GM21381 (cell line): ENCODE measurements at regions not wholly inside any gene's neighbourhood (a gene's known extent, or its start where the extent isn't known, plus 50 kb on each side); places are given as distances from the start of the nearest gene placed in this dataset.

Experiments
- ATAC-seq: cut with Tn5 transposase; IDR thresholded peaks from one replicate; pipeline ENCODE4 v1.9.1; 2021; ENCODE audit warnings: mild to moderate bottlenecking, moderate library complexity; ENCODE audit not compliant: unreplicated experiment

DNA sequence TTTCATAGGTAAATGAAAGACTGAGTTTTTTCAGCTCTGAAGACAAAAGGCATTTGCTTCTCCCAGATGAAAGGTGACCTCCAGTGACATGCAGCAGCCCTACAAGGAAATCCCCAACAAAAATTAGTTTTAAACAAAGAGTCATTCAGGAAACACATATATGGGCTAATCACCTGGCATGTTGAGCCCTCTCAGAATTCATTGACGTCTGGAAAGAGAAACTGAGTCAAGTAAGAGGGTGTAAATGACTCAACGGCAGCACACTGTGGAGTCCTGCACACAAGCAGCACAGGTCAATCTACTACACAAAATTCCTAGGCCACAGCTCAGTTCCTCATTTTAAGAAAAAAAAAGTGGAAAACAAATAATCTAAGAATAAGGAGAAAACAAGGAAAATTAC lies 592.3 kb downstream of the EPHA7 start:
- ATAC-seq, result no peak

DNA sequence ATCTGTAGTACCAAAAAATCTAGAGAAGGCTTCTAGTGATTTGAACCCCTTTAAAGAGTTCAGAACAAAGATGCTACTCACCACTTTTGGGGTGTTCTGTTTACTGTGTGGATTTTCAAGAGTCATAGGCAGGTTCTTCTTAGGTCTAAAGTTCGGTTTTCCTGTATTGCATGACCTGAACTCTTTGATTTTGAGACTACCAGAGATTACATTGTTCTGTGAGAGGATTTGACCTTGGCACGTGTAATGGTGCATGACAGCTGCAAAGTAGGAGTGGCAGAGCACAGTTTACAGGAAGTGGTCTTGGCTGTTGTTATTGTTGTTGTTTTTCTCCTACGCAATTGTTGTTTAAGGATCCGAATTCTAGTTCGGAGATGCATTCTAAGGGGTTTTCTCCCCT lies 592.7 kb downstream of the EPHA7 start:
- ATAC-seq, result no peak

DNA sequence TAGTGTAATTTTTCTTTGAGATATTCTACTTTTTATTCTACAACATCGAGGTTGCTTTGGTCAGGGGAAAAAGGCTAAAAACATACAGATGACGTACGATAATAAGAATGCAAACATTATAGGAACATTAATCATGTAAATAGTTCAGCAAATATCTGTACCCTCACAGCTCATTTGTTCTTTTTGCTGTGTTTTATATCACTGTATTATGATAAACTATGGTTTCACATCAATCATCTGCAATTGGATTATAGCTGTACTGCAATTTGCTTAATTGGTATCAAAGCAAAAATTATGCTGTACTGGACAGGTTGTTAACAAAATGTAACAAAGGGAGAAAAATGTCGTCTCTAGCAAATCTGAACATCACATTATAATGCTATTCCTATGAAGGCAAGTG lies 597.1 kb downstream of the EPHA7 start:
- no peak for ATAC-seq

DNA sequence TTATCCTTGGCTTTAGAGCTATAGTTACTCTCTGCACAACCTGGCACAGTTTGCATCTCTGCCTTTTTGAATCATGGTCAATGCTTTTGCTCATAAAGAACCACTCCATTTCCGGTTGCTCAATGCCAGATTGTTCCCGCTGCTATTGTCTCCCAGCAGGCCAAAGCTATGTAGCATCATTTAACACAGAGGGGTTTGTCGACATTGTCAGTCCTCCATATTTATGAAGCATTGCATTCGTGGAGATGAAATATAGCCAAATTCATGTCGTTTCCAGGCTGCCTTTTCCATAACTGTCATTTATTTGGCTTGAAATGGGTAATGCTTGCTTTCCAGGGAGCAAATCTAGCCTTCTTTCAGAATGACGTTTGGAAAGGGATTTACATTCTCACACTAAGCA lies 598.8 kb downstream of the EPHA7 start:
- no peak for ATAC-seq

DNA sequence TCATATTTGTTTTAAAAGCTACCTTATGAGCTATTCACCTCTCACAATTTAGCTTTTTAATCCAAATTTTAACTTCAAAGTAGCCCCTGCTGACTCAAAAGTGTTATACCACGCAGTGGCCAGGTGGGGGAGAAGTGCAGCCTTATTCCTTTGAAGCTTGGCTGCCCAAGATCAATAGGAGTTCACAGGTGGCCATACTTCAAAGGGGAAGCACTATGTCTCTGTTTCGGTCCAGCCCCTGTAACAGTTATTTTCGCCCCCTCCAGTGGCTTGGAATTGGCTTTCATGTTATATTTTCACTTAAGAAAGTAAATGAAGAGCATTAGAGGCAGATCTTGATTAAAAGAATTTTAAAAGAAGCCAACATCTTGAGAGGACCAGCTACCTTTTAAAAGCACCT lies 608.4 kb downstream of the EPHA7 start:
- ATAC-seq, result no peak

DNA sequence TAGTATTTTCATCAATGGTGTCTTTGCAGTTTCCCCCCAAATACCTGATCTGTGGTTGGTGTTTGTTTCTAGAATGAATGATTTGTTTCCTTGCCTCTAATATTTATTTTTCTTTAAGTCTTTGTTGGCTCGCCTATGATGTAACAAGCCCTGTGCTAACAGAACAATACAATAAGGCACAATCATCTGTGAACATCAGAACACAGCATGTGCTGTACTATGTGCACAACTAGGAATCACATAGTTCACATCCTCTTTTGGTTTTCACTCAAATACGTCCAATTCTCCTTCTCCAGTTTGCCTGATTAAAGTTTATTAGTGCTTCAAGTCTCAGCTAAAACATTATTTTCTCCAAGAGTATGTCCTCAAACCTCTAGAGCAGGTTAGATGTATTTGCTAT lies 613.1 kb downstream of the EPHA7 start:
- no peak for ATAC-seq

DNA sequence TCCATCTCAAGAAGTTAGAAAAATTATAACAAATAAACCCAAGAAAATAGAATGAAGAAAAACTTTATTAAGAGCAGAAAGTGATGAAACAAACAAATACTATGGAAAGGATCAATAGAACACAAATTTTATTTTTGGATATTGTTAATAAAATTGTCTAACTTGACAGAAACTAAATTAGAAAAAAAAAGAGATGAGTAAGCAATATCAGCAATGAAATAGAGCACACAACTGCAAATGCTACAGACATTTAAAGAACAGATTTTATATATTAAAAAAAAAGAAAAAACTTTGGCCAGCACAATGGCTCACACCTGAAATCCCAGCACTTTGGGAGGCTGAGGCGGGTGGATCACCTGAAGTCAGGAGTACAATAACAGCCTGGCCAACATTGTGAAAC lies 628.0 kb downstream of the EPHA7 start:
- no peak for ATAC-seq

DNA sequence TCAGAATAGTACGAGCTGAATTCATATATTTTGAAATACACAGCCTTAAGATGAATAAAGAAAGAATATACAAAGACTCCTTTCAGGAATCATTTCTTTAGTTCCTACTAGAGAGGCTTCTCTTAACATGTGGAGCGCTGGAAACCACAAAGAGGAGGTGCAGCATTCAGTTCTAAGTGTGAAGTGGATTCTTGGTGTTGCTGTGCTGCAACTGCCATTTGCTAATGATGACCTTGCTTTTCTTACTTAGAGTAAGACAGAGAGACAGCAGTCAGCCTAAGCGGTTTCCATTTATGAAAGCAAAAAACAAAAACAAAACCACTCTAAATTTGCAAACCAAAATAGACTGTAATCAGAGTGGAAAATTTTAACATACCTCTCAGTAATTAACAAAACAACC lies 629.0 kb downstream of the EPHA7 start:
- no peak for ATAC-seq

DNA sequence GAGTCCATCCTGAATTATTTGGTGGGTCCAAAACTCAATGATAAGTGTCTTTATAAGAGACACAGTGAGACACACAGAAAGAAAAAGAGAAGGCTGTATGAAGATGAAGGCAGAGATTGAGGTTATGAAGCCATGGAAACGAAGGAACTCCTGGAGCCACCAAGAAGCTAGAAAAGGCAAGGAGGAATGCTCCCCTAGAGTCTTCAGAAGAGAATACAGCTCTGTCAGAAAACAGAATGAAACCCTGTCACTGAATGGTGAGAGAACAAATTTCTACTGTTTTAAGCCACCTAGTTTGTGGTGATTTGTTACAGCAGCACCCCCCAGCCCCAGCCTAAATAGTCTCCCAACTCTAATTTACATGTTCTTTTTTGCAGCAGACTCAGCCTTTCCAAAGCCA lies 635.1 kb downstream of the EPHA7 start:
- ATAC-seq, result no peak

DNA sequence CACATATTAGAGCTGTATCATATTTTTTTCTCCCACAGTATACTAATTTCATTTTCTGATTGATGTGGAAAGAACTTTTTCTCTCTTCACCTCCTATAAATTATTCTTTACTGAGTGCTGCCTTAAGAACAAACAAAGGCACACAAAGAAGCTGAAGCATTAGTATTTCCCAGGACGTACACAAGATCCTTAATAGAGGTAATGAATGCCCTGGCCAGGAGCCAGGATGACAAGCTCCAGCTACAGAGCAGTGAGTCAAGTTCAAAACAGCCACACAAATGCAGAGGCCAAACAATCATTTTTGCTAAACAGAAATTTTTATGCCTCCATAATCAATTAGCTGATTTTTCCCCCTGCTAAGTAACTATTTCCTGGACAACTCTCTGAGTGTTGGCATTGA lies 639.6 kb downstream of the EPHA7 start:
- no peak for ATAC-seq

DNA sequence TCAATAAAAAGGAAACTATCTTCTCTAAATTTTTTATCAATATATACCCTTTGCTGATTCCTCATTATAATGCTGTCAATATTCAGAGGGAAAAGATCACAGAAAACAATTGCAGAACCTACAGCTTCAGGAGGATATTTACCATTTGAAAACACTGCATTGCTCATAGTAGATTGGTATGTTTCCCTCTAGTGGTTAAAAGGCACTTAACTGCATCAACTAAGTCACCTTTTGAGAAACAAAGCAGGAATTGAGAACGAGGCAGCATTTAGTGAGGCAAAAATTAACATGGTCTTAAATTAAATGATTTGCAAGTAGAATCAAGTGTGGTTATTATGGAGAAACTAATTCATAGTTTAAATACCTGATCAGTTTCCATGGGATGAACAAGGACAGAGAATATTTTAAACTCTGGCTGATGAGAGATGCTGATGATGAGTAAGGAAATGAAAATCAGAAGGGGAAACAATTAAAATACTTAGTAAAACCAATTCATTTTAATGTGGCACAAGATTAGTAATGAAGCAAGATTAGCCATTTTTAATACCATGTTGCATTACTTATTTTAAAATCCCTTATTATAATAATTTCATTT lies 642.1 kb downstream of the EPHA7 start:
- no peak for ATAC-seq

DNA sequence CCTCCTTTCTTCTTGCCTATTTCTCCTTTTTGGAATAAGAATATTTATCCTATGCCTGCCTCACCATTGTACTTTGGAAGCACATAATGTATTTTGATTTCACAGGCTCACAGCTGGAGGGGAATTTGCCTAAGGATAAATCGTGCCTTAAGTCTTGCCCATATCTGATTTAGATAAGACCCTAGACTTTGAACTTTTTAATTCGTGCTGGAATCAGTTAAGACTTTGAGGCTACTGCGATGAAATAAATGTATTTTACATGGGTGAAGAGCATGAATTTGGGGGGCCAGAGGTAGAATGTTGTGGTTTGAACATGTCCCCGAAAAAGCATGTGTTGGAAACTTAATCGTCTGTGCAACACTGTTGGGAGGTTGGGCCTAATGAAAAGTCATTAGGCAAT lies 648.8 kb downstream of the EPHA7 start:
- ATAC-seq, result no peak

DNA sequence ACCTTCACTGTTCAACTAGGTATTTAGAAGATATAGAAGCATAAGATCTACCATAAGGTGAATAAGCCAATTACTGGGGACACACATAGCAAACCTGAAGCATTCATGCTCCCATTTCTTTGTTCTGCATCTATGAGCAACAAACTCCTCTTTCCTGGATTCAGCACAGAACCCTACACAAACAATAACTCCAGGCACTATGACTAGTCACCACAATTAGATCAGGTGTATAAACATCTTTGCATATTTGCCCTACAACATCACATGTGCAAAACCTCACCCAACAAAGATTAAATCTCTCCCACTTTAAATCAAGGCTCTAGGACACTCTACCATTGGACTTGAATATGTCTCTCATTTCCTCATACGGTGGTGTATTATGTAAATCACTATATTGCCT lies 652.3 kb downstream of the EPHA7 start:
- ATAC-seq, result no peak

DNA sequence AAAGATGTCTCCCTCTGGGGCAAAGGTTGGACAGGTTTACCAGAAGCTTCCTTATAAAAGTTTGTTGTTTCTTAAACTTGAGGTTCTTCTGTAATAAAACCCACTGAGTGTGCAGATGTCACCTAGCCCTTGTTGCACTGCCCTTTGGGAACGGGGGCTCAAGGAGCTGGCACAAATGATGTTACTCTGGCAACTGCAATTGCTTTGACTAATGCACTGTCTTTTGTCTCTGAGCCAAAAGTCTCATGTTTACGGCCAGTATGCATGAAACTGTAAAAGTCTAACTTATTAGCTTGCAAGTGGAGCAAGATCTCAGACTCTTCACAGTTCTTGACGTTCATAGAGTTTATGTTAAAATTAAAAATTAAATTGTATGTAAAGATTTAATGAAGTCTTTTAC lies 655.7 kb downstream of the EPHA7 start:
- ATAC-seq, result no peak

DNA sequence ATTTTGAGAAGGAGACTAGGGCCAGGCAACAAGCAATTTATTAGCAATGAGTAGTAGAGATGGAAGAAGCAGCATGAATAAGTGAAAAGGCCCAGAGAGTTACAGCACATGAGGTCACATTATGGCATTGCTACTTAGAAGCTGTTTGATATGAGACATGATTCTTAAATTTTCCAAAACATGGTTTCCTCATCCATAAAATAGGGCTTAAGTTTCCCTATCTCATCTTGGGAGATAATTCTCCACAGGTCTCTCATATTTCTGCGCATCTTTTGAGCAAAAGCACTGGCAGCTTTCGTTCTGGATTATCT lies 656.1 kb downstream of the EPHA7 start:
- ATAC-seq, result no peak

DNA sequence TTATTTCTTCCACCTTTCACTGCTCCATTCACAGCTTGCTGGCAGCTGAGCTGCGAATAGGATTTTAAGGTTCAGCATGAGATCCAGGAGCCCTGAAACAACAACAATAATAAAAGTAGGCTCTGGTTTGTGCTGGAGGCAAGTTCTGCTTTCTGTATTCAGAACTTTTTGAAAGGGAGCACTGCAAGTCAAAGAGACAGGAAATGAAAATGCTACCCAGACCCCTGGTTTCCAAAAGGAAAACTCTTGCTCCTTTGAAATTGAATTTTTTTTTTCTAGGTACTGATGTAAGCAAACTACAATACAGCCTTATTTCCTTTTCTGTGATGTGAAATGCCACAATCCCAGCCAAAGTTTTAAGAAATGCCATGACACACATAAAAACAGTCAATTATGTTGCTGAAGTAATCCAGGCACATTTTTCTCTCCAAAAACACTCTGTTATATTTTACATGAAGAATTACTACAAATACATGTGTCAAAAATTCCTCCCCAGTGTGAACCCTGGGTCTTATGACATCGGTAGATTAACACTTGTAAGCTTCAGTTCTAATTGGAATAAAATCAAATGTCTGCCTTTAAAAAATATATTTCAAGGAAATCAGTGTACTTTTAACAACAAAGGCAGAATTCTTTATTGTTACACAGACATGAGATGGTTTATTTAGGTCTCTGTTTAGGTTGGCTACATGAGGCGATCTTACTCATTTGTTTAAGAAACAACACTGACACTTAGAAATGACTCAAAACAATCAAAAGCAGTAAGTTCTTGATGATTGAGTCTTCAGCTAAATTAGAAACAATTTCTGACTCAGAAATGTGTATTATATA lies 656.7 kb downstream of the EPHA7 start:
- no peak for ATAC-seq

DNA sequence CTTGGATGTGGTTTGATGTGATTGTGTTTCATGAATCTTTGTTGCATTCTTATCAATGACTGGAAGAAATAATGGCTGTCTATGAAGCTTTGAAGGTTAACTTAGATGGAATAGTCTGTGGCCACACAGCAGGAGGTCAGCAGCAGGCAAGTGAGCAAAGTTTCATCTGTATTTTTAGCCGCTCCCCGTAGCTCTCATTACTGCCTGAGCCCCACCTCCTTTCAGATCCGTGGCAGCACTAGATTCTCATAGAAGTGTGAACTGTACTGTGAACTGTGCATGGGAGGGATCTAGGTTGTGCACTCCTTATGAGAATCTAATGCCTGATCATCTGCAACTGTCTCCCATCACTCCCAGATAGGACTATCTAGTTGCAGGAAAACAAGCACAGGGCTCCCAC lies 660.2 kb downstream of the EPHA7 start:
- no peak for ATAC-seq

DNA sequence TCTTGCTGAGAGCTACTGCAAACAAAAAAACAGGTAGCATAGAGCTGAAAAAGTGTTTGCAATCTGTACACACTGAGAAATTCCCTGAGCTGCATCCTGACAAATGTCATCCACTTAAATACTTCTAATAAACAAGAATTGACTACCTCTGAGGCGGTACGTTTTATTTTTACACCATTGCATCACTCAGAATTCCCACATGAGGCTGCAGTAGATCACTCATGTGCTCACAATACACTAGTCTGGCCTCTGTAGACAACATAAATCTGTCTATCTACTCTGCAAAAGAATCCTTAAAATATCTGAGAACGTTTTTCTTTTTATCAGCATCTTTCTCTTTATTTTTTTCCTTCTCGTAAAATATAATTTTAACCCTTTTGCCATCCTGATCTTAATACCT lies 661.4 kb downstream of the EPHA7 start:
- ATAC-seq, result no peak

DNA sequence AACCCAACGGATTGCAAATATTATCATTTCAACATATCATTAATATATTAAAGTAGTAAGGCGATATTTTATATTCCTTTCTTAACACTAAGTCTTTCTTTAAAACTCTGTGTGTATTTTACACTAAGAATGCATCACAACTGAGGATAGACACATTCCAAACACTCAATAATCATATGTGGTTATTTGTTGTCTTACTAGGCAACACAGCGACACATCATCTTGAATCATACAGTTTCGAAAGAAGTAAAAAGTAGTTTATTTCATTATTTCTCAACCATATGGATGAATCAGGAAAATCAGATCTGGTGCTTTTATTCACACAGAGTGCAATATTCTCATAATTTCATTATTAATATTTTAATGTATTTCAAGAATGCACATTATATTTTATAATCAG lies 662.4 kb downstream of the EPHA7 start:
- no peak for ATAC-seq

DNA sequence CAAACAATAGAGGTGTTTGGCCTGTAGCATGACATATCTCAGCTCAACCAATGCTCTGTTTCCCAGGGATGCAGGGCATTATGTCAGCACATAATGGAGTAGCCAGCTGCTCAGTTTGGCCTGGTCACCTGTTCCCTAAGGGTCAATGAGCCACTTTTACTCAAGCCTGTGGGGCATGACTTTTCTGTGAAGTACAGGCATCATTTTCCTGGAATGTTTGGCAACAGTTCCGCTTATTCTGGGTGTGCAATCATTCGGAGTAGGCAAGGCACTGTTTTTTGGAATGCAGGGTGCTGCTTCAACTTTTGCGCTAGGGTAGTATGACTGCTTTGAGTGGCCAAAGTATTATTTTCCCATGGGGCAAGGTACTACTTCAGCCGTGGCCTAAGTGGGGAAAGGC lies 665.4 kb downstream of the EPHA7 start:
- no peak for ATAC-seq

DNA sequence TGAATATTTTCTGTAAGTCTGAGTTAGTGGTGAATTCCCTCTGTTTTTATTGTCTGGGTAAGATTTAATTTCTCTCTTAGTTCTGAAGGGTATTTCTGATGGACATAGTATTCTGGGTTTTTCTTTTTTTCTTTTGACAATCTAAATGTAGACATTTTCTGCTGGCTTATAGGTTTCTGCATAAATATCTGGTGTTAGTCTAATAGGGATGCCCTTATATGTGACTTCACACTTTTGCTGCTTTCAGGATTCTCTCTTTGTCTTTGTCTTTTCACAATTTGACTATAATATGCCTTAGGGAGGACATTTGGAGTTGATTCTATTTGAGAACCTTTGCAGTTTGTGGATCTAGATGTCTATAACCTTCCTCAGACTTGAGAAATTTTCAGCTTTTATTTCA lies 667.2 kb downstream of the EPHA7 start:
- ATAC-seq, result no peak

DNA sequence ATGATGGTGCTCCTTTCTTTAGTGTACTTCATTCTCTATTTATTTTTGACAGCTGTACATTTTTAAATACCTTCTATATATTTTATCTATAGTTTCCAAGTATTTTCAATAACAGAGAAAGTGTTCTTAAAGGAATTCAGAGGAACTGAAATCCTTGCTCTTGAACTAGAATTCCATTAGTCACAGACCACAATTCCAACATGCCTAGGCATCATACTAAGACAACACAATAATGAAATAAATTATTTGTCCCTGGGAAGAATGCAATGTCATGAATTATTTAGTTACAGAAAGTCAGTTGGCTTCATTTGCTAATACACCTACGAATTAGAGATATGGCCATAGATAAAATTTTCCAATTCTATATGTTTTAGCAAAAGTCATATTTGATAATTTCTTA lies 671.2 kb downstream of the EPHA7 start:
- ATAC-seq, result no peak

DNA sequence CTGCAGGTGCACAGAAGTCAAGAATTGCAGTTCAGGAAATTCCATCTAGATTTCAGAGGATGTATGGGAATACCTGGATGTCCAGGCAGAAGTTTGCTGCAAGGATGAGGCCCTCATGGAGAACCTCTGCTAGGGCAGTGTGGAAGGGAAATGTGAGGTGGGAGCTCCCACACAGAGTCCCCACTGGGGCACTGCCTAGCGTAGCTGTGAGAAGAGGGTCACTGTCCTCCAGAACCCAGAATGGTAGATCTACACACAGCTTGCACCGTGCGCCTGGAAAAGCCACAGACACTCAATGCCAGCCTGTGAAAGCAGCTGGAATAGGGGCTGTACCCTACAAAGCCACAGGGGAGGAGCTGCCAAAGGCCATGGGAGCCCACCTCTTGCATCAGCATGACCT lies 681.4 kb downstream of the EPHA7 start:
- ATAC-seq, result no peak
